ENCODE measurements at regions not wholly inside any gene's neighbourhood (a gene's known extent, or its start where the extent isn't known, plus 50 kb on each side); places are given as distances from the start of the nearest gene placed in this dataset.
"Not testable (repeated sequence)": the region's sequence is repeated elsewhere in the genome, so short reads cannot be mapped to it uniquely, and the experiment has no call there.

DNA sequence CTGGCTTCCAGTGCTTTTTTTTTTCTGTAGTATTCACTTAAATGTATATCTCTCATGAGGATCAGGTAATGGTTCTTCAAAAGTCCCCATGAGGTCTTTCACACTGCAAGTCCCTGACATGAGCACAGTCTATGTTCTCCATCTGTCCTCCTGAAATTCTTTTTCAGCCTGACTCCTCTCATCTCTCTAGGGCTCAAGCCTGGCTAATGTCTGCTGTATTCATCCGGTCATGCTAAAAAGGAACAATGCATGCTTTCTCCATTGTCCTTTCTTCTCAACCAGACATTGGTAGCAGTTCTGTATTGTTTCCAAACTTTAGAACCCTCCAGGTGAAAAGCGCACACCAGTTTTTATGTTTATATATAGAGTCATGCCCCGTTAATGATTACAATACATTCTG, 368.3 kb upstream of the OLFM3 start:
- no peak for DNase-seq (ENCODE audit: low read depth in 4 of 4, low spot score in 2 of 4)

DNA sequence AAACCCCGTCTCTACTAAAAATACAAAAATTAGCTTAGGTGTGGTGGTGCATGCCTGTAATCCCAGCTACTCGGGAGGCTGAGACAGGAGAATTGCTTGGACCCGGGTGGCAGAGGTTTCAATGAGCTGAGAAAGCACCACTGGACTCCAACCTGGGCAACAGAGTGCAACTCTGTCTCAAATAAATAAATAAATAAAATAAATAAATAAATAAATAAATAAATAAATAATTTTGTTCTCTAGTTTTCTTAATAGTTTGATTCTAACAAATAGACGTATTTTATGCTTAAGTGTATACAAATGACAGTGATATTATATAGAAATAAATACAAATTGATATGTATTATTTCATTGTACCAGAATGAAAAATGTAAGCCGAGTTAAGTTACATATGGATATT, 339.9 kb upstream of the OLFM3 start:
- no peak for DNase-seq (ENCODE audit: low read depth in 4 of 4, low spot score in 2 of 4)

DNA sequence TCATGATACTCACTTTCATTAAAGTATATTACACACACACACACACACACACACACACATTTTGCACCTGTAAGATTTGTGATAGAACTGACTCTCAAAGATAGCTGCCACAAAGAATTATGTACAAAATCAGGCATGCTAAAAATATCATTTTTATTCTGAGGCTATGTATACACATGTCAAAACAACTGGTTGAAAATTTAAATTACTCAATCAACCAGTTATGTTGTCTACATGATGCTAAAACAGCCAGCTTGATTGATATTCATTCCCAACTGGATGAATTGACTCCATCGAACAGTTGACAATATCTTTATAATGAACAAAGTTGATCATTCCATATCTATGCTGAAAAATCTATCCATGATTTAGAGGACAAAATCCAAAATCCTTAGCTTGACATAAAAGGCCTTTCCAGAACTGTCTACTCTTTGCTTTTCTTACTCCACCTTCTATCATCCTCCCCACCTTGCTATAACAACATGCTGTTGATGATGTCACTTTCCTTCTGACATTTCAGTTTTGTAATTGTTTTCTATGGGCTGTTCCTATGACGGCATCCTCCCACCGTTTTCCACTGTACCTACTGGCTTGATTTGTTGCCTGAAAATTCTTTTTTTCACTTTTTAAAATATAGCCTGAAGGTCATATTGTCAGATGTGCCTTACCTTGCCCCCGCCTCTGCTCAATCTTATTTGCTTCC, 321.5 kb upstream of the OLFM3 start:
- no peak for DNase-seq (ENCODE audit: low read depth in 4 of 4, low spot score in 2 of 4)

DNA sequence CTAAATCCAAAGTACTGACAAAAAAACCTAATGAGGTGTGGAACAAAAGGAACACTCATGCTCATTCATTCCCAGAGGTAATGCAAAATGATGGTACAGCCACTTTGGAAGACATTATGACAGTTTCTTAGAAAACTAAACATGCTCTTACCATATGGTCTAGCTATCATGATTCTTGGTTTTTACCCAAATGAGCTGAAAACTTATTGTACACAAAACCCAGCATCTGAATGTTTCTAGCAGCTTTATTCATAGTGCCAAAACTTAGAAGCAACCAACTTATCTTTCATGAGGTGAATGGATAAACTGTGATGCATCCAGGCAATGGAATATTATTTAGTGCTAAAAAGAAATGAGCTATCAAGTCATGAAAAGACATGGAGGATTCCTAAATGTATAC, 318.4 kb upstream of the OLFM3 start:
- no peak for DNase-seq (ENCODE audit: low read depth in 4 of 4, low spot score in 2 of 4)

DNA sequence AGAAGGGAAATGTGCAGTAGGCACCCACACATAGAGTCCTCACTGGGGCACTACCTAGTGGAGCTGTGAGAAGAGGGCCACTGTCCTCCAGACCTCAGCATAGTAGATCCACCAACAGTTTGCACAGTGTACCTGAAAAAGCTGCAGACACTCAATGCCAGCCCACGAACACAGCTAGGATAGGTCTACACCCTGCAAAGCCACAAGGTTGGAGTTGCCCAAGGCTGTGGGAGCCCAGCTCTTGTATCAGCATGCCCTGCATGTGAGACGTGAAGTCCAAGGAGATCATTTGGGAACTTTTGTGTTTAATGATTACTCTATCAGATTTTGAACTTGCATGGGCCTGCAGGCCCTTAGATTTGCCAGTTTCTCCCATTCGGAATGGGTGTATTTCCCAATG, 299.4 kb upstream of the OLFM3 start:
- DNase-seq (ENCODE audit: low read depth in 4 of 4, low spot score in 2 of 4): no peak

DNA sequence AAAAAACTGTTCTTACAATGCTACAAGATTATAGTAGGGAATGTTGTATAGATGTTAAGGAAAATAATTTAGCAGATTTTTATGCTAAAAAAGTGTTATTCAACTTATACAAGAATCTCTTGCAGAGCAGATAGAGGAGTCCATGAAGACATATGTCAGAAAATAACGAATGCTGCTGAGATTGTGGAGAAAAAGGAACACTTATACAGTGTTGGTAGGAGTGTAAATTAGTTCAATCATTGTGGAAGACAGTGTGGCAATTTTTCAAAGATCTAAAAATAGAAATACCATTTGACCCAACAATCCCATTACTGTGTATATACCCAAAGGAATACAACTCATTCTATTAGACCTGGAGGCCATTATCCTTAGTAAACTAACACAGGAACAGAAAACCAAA, 286.2 kb upstream of the OLFM3 start:
- no peak for DNase-seq (ENCODE audit: low read depth in 4 of 4, low spot score in 2 of 4)

DNA sequence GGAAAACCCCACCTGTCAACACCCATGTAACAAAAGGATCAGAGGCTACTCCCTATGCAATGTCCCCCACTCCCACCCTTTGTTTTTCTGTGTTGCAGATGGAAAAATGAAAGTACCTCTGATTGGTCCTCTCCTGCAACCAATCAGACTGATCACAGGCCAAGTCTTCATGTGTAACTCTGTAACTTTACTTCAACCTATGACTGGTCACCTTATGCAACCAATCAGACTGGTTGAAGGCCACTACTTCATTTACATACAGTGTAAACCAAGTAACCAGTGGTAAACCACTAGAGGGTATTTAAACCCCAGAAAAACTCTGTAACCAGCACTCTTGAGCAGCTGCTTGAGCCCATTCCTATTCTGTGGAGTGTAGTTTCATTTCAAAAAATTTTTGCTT, 266.3 kb upstream of the OLFM3 start:
- DNase-seq (ENCODE audit: low read depth in 4 of 4, low spot score in 2 of 4): no peak

DNA sequence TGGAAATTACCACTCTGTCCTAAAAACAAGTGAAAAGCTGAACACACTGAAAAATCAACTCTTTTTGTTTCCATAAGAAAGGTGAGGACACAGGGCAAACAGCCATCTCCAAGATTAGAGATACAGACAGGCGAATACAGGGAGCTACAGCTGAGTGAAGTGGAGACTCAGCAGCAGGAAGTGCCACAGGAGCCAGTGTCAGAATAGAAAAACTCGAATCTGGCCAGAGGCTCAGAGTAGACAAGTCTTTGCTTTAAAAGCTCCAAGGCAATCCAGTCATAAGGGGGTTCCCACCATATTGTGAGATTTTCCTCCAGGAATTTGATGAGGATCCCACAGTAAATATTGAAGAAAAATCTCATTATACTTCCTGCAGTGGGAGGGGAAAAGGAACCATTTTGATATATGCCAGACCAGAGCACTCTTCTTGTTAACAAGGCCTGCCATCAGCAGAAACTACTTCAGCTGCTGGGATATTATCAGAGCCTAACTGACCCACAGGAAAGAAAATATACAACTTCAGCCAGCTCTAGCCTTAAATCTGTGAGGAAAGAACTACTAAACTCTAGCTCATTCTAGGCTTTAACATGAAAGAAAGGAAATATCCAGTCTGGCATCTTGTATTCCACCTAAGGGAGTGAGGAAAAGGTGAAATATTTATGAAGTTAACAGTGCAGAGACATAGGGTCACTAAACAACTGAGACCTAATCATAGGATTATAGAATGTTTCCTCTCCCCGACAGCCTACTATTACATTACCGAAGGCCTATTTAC, 256.2 kb upstream of the OLFM3 start:
- no peak for DNase-seq (ENCODE audit: low read depth in 4 of 4, low spot score in 2 of 4)

DNA sequence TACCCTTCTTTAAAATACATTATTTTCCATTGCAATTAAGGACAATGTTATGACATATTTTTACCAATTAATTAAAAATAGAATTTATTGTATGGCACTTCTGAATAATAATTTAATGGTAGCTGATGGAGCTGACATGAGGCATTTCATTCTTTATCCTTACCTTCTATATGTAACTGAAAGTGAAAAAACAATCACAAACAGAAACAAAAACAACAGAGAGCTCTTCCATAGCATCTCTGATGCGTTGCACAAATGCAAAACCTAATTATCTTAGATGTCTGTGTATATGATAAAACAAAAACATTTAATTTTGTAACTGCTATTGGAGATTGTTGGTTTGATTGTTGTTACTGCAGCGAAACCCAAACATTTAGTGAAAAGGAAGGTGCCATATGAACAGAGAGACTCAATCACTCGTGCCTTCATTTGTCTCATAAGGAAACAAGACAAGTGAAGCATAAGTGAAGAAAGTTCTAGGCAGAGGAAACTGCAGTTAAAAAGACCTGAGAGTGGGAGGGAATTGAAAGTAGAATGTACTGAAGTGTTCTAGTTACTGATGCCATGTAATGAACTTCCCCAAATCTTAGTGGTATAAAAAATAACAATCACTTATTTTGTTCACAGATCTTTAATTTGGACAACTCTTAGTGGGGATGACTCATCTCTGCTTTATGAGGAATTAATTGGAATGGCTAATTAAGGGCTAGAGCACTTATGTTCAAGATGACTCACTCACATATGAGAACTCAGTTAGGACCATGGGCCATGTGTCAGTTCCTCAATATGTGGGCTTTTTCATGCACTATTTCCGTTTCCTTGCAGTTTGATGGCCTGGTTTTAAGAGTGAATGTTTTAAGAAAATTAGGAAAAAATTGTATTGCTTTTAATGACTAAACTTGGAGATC, 245.0 kb upstream of the OLFM3 start:
- DNase-seq (ENCODE audit: low read depth in 4 of 4, low spot score in 2 of 4): no peak

DNA sequence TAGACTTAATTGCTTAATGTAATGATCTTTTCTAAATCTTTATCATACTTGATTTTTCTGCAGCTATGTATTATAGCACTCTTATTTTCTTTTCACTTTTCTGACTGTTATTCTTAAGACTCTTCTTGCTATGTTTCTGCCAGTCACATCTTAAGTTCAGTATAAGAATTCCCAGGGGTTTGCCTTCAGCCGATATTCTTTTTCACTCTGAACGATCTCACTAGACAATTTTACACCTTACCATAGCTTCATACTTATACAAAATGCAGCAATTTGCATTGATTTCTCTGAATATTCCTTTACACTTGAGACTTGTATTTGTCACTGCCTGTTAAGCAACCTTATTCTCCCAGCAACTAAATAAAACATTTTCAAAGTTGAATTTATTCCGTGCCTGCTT, 242.5 kb upstream of the OLFM3 start:
- no peak for DNase-seq (ENCODE audit: low read depth in 4 of 4, low spot score in 2 of 4)

DNA sequence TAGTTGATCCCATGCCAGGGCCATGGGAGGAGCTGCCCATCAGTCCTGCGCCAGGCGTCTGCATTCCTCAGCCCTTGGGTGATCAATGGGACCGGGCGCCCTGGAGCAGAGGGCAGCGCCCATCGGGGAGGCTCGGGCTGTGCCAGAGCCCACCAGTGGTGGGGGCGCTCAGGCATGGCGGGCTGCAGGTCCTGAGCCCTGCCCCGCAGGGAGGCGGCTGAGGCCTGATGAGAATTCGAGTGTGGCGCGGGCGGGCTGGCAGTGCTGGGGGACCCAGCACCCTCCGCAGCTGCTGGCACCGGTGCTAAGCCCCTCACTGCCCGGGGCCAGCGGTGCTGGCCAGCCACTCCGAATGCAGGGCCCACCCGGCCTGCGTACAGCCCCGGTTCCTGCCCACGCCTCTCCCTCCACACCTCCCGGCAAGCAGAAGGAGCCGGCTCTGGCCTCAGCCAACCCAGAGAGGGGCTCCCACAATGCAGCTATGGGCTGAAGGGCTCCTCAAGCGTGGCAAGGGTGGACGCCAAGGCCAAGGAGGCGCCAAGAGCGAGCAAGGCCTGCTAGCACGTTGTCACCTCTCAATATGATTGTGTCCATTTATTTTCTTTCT, 238.1 kb upstream of the OLFM3 start:
- no peak for DNase-seq (ENCODE audit: low read depth in 4 of 4, low spot score in 2 of 4)

DNA sequence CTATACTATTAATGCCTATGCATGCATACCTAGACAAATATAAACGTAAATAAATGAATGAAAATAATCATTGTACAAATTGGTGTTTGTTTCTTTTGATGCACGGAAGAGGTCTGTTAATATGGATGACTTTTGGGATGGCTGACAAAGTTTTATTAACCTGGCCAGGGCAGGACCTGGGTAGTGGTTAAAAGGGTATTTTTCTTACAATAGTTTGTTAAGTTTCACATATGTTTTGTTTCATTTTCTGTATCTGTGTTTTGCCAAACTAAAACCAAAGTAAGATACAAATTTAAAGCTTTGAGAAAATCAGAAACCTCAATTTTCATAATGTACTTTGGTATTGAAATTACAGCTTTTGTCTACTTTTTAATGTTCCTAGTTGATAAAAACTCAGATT, 222.7 kb upstream of the OLFM3 start:
- no peak for DNase-seq (ENCODE audit: low read depth in 4 of 4, low spot score in 2 of 4)

DNA sequence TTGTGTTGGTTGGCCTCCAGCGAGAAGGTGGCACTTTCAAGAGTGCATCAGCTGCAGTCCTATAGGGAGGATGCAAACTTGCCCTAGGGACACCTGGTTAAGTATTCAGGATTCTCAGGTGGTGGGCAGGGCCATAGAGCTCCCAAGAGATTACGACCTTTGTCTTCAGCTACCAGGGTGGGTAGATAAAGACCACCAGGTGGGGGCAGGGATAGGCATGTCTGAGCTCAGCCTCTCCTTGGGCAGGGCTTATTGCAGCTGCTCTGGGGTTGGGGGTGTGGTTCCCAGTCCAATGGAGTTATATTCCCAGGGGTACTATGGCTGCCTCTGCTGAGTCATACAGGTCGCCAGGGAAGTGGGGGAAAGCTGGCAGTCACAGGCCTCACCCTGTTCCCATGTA, 214.2 kb upstream of the OLFM3 start:
- DNase-seq (ENCODE audit: low read depth in 4 of 4, low spot score in 2 of 4): not testable (repeated sequence)

DNA sequence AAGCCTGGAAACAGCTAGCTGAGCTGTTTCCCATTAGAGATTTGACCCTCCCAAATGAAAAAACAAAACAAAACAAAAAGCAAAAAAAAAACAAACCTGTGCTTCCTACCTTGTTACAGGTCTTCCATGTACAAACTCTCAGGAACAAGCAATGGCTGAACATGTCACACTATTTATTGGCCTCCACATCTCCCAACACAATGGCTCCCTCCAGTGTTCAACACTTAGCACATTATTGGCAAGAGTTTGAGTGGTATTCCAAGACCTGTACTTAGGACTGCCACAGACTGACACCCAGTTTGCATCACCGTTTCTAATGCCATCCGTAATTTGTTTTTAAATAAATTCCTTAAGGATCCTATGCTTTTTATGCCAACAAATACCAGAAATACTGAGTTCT, 195.0 kb upstream of the OLFM3 start:
- peak; percentile 21 to 51 (median 32) for DNase-seq (ENCODE audit: low read depth in 4 of 4, low spot score in 2 of 4)

DNA sequence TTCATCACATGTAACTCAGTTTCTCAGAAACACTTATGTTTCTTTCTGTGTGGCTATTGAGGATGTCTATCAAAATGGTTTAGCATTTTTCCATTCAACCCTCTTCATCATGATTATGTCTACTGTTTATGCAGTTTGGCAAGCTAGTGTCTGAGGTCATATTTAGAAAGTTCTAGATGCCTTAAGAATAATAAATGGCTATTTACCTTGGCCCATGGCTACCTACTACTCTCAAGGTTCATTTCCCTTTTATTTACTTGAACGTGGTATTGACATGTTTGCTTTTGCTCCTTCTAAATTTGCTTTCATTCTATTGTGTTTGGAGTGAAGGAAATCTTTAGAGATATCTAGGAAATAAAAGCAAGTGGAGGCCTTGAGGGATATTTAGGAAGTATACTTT, 193.7 kb upstream of the OLFM3 start:
- no peak for DNase-seq (ENCODE audit: low read depth in 4 of 4, low spot score in 2 of 4)

DNA sequence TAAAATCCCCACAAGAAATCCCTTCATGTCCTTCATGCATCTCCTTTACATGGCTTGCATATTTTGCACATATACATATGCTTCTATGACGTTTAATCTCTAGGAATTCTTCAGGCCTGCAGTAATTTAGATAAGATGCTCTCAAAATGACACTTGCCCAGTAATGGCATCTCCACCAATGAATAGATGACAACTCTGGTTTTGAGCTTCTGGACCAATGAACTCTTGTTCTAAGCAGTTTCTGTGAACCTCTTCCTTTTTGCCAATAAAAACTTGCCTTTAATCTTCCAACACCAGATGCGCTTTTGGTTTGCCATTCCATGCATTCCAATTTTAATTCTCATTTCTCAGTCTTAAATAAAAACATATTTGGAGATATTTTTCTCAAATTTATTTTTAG, 189.8 kb upstream of the OLFM3 start:
- DNase-seq (ENCODE audit: low read depth in 4 of 4, low spot score in 2 of 4): no peak

DNA sequence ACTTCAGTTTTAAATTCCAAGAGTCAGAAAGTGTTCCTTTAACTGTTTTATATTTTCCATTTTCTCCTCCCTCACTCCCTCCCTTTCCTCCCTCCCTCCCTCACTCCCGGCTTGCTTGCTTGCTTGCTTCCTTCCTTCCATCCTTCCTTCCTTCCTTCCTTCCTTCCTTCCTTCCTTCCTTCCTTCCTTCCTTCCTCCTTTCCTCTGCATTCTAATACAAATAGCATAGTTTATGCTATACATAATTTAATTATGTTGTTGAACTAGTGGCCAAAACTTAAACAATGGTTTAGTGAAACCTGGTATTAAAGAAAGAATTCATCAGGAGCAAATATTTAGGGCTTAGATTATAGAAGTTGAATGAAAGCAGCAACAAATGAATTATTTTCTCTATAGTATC, 188.5 kb upstream of the OLFM3 start:
- DNase-seq (ENCODE audit: low read depth in 4 of 4, low spot score in 2 of 4): no peak

DNA sequence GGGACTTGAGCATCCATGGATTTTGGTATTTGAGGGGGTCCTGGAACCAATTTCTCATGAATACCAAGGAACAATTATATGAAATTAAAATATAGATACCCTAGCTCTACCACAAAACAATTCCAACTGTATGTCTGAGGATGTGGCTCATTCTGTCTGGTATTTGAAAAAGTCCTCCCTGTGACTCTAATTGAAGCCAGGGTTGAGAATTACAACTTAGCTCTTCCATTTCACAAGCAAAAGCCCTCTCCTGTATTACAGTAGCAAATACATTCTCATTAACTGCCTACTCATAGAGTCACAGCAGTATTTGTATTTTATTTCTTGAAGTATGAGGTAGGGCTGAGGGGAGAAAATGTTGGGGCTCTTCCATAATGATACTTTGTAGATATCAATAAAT, 187.8 kb upstream of the OLFM3 start:
- DNase-seq (ENCODE audit: low read depth in 4 of 4, low spot score in 2 of 4): no peak

DNA sequence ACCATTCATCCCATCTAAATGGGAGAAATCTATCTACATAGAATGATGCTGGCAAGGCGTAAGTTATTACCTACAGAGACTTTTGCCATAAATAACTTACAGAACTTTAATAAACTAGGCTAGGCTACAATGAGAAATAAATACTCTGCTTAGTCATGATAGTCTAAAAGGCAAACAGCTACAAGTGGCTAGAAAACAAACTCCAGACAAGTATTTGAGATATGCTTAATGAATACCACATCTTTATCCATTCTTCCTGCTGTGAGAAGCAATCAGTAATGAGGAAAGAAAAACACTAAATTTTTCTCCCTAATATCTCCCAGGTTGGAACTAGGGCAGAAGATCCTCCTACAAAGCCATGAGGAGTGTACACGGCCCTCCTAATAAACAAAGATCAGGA, 187.0 kb upstream of the OLFM3 start:
- DNase-seq (ENCODE audit: low read depth in 4 of 4, low spot score in 2 of 4): no peak

DNA sequence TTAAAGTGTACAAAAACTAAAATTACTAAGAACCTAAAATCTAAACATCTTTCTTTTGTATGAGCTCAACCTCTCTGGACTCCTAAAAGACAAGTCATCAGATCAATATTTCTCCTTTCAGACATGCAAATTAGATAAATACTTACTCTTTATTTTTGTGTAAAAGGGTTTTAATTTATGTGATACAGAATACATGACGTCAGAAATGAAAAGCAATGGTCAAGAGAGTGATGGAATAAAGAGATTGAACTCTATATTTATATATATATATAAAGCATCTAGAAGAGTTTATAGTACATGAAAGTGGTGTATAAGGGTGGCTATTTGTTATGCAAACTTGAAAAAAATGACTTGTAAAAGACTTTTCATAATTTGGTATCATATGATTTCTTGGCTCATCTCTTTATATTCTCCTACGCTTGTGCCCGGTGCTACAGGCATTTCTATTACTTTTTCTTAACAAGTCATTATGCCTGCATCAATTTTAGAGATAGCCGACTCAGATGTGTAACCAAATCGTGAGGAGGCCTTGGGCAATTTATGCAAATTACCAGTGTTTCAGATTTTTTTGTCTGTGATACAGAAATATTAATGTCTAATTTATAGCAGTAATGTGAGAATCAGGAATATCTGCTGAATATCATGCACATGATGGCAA, 186.0 kb upstream of the OLFM3 start:
- no peak for DNase-seq (ENCODE audit: low read depth in 4 of 4, low spot score in 2 of 4)

DNA sequence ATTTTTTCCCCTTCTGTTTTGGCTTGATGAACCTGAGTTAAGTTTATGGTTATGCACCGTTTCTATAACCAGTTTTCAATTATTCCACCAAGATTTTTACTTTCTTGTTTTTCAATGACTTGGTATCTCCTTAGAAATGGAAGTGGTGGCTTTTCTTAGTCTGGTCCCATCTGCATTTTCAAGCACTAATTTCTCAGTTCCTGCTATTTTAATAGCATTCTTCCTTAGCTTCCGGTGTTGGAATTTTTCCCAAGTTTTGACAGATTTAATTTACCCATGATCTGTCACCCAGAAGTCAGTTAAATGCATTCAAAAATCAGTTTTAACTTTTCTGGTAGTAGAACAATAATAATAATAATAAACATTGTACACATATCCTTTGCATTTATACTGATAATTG, 184.6 kb upstream of the OLFM3 start:
- no peak for DNase-seq (ENCODE audit: low read depth in 4 of 4, low spot score in 2 of 4)

All from left renal cortex interstitium (tissue), 4 donors.